ENCODE measurements at regions not wholly inside any gene's neighbourhood (a gene's known extent, or its start where the extent isn't known, plus 50 kb on each side); places are given as distances from the start of the nearest gene placed in this dataset.

GRCh38 chr5:115457571-115457970 lies 87.0 kb downstream of the FEM1C start:
- TF ChIP-seq ATF2 (IDR thresholded peaks at IDR 0.05; ENCODE audit: low read length), result no peak
- no peak for TF ChIP-seq USF2 (IDR thresholded peaks at IDR 0.05; ENCODE audit: borderline replicate concordance, low read depth, low read length)
- TF ChIP-seq CHD1 (IDR thresholded peaks at IDR 0.05; ENCODE audit: low read depth, low read length), result no peak
- no peak for TF ChIP-seq CTCF (IDR thresholded peaks at IDR 0.05 in 2 of 3, conservative IDR thresholded peaks at IDR 0.05 in 1 of 3; ENCODE audit: control insufficient read depth in 2 of 3, extremely low read depth in 1 of 3, insufficient read depth in 1 of 3, low read depth in 3 of 3, low read length in 3 of 3)
- TF ChIP-seq USF1 (IDR thresholded peaks at IDR 0.05; ENCODE audit: borderline replicate concordance, extremely low read length, insufficient read depth, low read depth, low read length), result no peak
- TF ChIP-seq EP300 (IDR thresholded peaks at IDR 0.05; ENCODE audit: borderline replicate concordance in 1 of 2, control insufficient read depth in 1 of 2, low read depth in 2 of 2, low read length in 2 of 2), result no peak
- no peak for TF ChIP-seq JUND (IDR thresholded peaks at IDR 0.05; ENCODE audit: low read depth, low read length)

All from GM12878 (cell line).